ENCODE measurements at regions not wholly inside any gene's neighbourhood (a gene's known extent, or its start where the extent isn't known, plus 50 kb on each side); places are given as distances from the start of the nearest gene placed in this dataset.

DNA sequence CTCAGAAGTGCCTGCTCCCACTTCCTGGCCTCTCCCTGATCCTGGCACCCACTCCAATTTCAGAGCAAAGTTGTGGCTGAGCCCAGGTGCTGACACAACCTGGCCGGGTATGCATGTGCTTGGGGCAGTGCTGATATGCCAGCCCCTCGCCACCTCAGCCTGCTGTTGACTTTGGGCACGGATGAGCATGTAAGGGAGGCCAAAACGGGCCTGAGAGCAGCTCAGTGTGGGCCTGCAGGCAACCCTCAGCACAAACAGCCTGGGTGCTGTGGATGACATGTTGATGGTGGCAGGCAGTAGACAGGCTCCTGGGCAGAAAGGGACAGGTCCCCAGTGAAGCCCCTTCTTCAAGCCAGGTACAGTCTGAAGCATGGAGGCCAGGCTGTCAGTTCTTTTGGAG is 553.6 kb upstream of the FSIP2 start:
- H3K9me3 Mint-ChIP-seq, result no peaks in the 10 kb centered on the region
- Histone ChIP-seq H3K27ac (ENCODE audit: insufficient read length, low read depth, low read length) (no peak overlapping the region), H4K20me1 (ENCODE audit: control insufficient read depth, insufficient read depth, insufficient read length) (no peaks in the 10 kb centered on the region), H3K18ac (ENCODE audit: insufficient read length, low read depth, low read length) (no peak overlapping the region), H3K4ac (ENCODE audit: low read depth, low read length) (no peak overlapping the region), H2BK12ac (ENCODE audit: insufficient read length, low read depth, low read length) (no peak overlapping the region), H2BK5ac (ENCODE audit: insufficient read length, low read length) (no peak overlapping the region), H4K91ac (ENCODE audit: insufficient read length, low read depth, low read length) (no peak overlapping the region), H3K79me2 (ENCODE audit: insufficient read depth, low read length) (no peaks in the 10 kb centered on the region), H2AK5ac (ENCODE audit: insufficient read length, low read length) (no peak overlapping the region), H3K9me3 (ENCODE audit: control insufficient read depth, low read depth, low read length) (no peaks in the 10 kb centered on the region), H3K4me2 (ENCODE audit: insufficient read depth, insufficient read length, low read length) (no peak overlapping the region), H3K56ac (ENCODE audit: insufficient read length, low read depth, low read length) (no peak overlapping the region), H3T11ph (ENCODE audit: low read length) (no peak overlapping the region), H2BK120ac (ENCODE audit: low read depth, low read length, poor library complexity, severe bottlenecking) (no peak overlapping the region), H3K27me3 (ENCODE audit: insufficient read depth, low read length) (no peaks in the 10 kb centered on the region), H3K23me2 (ENCODE audit: insufficient read length, low read depth, low read length, poor library complexity, severe bottlenecking) (no peaks in the 10 kb centered on the region), H3K9ac (ENCODE audit: extremely low read depth, insufficient read length, low read length) (no peak overlapping the region), H3K23ac (ENCODE audit: insufficient read length, low read depth, low read length) (no peak overlapping the region), H3K14ac (ENCODE audit: insufficient read depth, low read length) (no peak overlapping the region; the same call in 1 of the 2 replicates), H3K4me1 (ENCODE audit: insufficient read depth, low read length) (no peaks in the 10 kb centered on the region), H2AFZ (ENCODE audit: low read length) (no peak overlapping the region), H4K5ac (ENCODE audit: insufficient read length, low read depth, low read length) (no peak overlapping the region), H2BK15ac (ENCODE audit: low read depth, low read length) (no peak overlapping the region), H3K79me1 (ENCODE audit: insufficient read depth, low read depth, low read length, poor library complexity, severe bottlenecking) (no peaks in the 10 kb centered on the region), H4K8ac (replicated peaks; ENCODE audit: insufficient read length, low read depth, low read length) (no peak overlapping the region), H2BK20ac (ENCODE audit: low read depth, low read length, poor library complexity, severe bottlenecking) (no peak overlapping the region)
- H3K27ac Mint-ChIP-seq, result no peak overlapping the region
- no peaks in the 10 kb centered on the region for H3K4me1 Mint-ChIP-seq
- H3K4me3 Mint-ChIP-seq, result no peak overlapping the region
- no peak for DNase-seq
- TF ChIP-seq, protein P1, sequence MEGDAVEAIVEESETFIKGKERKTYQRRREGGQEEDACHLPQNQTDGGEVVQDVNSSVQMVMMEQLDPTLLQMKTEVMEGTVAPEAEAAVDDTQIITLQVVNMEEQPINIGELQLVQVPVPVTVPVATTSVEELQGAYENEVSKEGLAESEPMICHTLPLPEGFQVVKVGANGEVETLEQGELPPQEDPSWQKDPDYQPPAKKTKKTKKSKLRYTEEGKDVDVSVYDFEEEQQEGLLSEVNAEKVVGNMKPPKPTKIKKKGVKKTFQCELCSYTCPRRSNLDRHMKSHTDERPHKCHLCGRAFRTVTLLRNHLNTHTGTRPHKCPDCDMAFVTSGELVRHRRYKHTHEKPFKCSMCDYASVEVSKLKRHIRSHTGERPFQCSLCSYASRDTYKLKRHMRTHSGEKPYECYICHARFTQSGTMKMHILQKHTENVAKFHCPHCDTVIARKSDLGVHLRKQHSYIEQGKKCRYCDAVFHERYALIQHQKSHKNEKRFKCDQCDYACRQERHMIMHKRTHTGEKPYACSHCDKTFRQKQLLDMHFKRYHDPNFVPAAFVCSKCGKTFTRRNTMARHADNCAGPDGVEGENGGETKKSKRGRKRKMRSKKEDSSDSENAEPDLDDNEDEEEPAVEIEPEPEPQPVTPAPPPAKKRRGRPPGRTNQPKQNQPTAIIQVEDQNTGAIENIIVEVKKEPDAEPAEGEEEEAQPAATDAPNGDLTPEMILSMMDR (conservative IDR thresholded peaks at IDR 0.05), result no peak
- no peaks in the 10 kb centered on the region for H3K27me3 Mint-ChIP-seq (ENCODE audit: low read depth)
- H3K36me3 Mint-ChIP-seq (ENCODE audit: insufficient read depth in 1 of 3, low read depth in 3 of 3), result no peaks in the 10 kb centered on the region
- WGBS (ENCODE audit: extremely low coverage, insufficient read length, low lambda C conversion rate), result no CpG with 5 or more reads among the region's 4 CpGs

All from H9 (cell line).